SK-N-SH (cell line): ENCODE measurements at regions not wholly inside any gene's neighbourhood (a gene's known extent, or its start where the extent isn't known, plus 50 kb on each side); places are given as distances from the start of the nearest gene placed in this dataset.

ENCODE experiments used
- ELF1 ChIP-seq: IDR thresholded peaks from 2 replicates; pipeline ENCODE4 v1.4.0; 2012
- TF ChIP-seq, protein P1 (sequence below): fragments of 200-600 bp; sonication (generic); IDR thresholded peaks from 2 replicates; pipeline ENCODE4 v1.6.1; 2017; ENCODE audit warnings: antibody characterized with exemption, mild to moderate bottlenecking, moderate library complexity

DNA sequence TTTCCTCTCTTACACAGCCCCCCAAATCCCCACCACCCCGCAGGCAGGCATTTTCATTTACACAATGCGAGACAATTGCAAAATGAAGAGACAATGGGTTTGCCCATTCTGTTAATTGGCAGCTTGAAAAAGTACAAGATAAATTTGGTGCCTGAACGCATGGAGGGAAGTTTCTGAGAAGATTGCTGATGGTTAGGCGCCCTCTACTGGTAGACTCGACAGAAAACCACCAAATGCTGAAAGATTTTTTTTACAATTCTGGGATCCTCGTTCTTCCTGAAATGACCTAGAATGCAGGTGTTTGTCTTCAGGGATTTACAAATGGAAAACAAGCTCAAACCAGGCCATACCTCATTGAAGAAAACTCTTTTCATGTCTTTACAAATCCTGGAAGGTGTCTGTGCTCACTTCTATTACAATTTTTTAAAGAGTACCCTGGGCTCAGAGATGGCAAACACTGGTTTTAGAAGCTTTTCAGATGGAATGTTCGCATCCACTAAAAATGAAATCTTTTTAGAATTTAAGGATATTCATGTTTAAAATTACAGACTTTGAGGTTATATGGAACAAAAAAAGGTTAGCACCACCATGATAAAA, 338.5 kb downstream of the PMP22 start:
- TF ChIP-seq, protein P1, sequence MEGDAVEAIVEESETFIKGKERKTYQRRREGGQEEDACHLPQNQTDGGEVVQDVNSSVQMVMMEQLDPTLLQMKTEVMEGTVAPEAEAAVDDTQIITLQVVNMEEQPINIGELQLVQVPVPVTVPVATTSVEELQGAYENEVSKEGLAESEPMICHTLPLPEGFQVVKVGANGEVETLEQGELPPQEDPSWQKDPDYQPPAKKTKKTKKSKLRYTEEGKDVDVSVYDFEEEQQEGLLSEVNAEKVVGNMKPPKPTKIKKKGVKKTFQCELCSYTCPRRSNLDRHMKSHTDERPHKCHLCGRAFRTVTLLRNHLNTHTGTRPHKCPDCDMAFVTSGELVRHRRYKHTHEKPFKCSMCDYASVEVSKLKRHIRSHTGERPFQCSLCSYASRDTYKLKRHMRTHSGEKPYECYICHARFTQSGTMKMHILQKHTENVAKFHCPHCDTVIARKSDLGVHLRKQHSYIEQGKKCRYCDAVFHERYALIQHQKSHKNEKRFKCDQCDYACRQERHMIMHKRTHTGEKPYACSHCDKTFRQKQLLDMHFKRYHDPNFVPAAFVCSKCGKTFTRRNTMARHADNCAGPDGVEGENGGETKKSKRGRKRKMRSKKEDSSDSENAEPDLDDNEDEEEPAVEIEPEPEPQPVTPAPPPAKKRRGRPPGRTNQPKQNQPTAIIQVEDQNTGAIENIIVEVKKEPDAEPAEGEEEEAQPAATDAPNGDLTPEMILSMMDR = peak; percentile 85
- no peak for TF ChIP-seq ELF1
